ENCODE measurements at regions not wholly inside any gene's neighbourhood (a gene's known extent, or its start where the extent isn't known, plus 50 kb on each side); places are given as distances from the start of the nearest gene placed in this dataset.
A peak's percentile ranks its signal among the peaks of the same experiment; 100 is the strongest.

- no peak overlapping the region for H3K4me3 ChIP-seq (ENCODE audit: low read depth, low read length)
- TF ChIP-seq, protein P1, sequence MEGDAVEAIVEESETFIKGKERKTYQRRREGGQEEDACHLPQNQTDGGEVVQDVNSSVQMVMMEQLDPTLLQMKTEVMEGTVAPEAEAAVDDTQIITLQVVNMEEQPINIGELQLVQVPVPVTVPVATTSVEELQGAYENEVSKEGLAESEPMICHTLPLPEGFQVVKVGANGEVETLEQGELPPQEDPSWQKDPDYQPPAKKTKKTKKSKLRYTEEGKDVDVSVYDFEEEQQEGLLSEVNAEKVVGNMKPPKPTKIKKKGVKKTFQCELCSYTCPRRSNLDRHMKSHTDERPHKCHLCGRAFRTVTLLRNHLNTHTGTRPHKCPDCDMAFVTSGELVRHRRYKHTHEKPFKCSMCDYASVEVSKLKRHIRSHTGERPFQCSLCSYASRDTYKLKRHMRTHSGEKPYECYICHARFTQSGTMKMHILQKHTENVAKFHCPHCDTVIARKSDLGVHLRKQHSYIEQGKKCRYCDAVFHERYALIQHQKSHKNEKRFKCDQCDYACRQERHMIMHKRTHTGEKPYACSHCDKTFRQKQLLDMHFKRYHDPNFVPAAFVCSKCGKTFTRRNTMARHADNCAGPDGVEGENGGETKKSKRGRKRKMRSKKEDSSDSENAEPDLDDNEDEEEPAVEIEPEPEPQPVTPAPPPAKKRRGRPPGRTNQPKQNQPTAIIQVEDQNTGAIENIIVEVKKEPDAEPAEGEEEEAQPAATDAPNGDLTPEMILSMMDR (IDR thresholded peaks at IDR 0.05; ENCODE audit: insufficient read depth, low read depth, low read length) = no peak
- no peak for DNase-seq (ENCODE audit: low read depth)
These were observed 192.4 kb upstream of the NUDT4 start for GRCh38 chr12:93185369-93185741.

DNA sequence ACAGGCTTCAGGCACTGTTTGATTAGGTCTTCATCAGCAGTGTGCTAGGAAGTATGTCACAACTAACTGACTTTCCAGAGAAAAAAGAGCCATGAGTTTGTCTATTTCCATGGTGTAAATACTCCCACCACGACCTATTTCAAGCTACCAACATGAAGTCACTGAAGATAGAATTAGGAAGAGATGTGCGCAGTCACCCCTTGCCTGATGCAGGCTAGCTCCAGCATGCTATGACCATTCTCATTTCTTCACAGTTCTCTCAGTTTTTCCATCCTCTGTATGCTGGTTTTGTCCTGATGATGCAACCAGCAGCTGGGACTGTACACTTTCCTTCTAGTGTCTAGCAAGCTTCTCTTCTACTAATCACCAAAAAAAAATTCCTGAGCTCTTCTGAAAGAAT, 191.6 kb upstream of the NUDT4 start:
- DNase-seq (ENCODE audit: low read depth) = peak; percentile 44
- H3K4me3 ChIP-seq (ENCODE audit: low read depth, low read length) = no peak overlapping the region
- TF ChIP-seq, protein P1 (IDR thresholded peaks at IDR 0.05; ENCODE audit: insufficient read depth, low read depth, low read length) = no peak

- no peak for DNase-seq (ENCODE audit: low read depth)
- TF ChIP-seq, protein P1 (IDR thresholded peaks at IDR 0.05; ENCODE audit: insufficient read depth, low read depth, low read length) = no peak
- H3K4me3 ChIP-seq (ENCODE audit: low read depth, low read length) = no peak overlapping the region
These were observed 191.1 kb upstream of the NUDT4 start for GRCh38 chr12:93186621-93187020.

DNA sequence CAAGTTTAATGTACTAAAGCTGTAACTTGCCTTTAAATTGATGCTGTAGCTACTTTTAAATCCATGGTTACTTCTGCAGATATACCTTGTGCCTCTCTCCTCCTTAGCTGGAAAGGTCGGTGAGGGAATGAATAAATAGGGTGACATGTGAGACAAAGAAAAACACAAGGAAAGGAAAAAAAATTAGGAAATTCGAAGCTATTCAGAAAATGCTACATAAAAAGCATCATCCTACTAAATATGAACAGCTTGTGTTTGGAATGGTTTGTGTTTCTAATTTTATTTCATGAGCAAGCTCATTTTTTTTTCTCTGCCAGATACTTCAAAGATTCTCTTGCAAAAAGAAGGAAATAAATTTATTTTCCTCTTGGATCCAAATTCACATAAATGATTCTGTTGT, 186.3 kb upstream of the NUDT4 start:
- TF ChIP-seq, protein P1 (IDR thresholded peaks at IDR 0.05; ENCODE audit: insufficient read depth, low read depth, low read length) = no peak
- no peak for DNase-seq (ENCODE audit: low read depth)
- no peak overlapping the region for H3K4me3 ChIP-seq (ENCODE audit: low read depth, low read length)

DNA sequence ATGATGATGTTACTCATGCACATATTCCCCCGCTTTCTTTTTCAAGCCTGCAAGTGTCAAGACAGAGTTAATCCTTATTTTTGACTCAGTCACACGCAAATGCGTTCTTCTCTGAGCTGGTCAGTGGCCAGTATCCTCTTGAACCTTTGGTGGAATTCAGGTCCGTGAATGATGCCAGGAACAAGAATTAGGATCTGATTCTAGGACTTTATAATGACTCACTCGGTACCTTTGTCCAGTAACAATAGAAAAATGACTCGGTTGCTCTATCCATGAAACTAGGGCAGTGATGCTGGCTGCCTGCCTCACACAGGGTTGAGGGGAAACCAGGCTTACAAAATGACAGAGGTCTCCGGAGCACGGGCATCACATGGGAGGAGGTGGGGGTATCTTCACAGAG, 185.8 kb upstream of the NUDT4 start:
- no peak for DNase-seq (ENCODE audit: low read depth)
- TF ChIP-seq, protein P1 (IDR thresholded peaks at IDR 0.05; ENCODE audit: insufficient read depth, low read depth, low read length) = no peak
- H3K4me3 ChIP-seq (ENCODE audit: low read depth, low read length) = no peak overlapping the region

DNA sequence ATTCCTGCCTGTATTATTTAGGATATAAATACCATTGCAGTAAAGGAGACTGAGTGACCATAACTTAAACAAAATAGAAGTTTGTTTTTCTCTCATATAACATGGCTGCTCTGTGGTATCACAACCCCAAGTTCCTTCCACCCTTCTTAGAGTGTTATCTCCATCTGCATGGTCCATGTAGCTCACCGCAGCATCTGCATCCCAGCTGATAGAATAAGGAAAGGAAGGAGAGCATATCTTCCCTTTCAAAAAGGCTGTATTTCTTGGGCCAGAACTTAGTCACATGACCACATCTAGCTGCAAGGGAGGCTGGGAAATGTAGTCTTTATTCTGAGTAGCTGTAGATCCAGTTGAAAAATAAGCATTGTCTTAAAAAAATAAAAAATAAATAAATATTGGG, 184.8 kb upstream of the NUDT4 start:
- no peak for DNase-seq (ENCODE audit: low read depth)
- TF ChIP-seq, protein P1 (IDR thresholded peaks at IDR 0.05; ENCODE audit: insufficient read depth, low read depth, low read length) = no peak
- H3K4me3 ChIP-seq (ENCODE audit: low read depth, low read length) = no peak overlapping the region

GRCh38 chr12:93195511-93195910, 182.2 kb upstream of the NUDT4 start:
- TF ChIP-seq, protein P1 (IDR thresholded peaks at IDR 0.05; ENCODE audit: insufficient read depth, low read depth, low read length) = no peak
- H3K4me3 ChIP-seq (ENCODE audit: low read depth, low read length) = no peak overlapping the region
- no peak for DNase-seq (ENCODE audit: low read depth)
